Vagina (tissue), 2 donors: ENCODE measurements at regions not wholly inside any gene's neighbourhood (a gene's known extent, or its start where the extent isn't known, plus 50 kb on each side); places are given as distances from the start of the nearest gene placed in this dataset.

Experiments
- POLR2AphosphoS5 ChIP-seq, 2 donors: sonication (generic); formaldehyde crosslinking; IDR thresholded peaks; one replicate each; pipeline ENCODE4 v1.9.0; 2017; ENCODE audit warnings: antibody characterized with exemption in 2 of 2, mild to moderate bottlenecking in 2 of 2, low read depth in 1 of 2; ENCODE audit not compliant: insufficient read depth in 1 of 2
- TF ChIP-seq, protein P1 (sequence below), 3 experiments: fragments of 450-650 bp in 2 of 3; fragments of 200-600 bp in 1 of 3; sonication (generic) in 1 of 3; IDR thresholded peaks; one replicate each; pipeline ENCODE4 v1.5.1; 2017 to 2019; ENCODE audit warnings: antibody characterized with exemption in 3 of 3, mild to moderate bottlenecking in 2 of 3, moderate library complexity in 2 of 3

DNA sequence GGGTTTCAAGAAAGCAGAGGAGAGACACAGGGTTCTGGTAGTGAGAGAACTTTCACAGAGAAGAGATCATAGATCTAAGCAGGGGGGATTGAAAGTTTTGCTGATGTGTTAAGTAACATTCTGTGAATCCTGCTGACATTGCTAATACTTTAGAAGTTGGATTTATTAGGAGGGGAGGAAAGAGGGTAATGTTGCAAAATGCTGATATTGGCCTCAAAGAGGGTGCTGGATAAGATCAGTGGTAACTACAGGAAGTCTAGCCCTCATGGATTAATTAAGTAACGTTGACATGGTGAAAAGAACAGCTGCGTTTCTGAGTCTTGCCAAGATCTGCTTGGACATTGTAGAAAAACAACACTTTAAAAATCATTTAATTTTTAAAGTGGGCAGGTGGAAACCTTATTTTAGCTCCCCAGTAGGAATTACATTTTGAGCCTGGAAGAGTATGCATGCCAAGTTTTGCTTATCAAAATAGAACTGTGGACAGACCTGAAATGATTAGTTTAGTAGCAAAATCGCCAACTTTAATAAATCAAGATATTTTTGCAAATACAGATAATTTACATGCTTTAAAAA is 606.0 kb upstream of the HTR1E start:
- TF ChIP-seq, protein P1, sequence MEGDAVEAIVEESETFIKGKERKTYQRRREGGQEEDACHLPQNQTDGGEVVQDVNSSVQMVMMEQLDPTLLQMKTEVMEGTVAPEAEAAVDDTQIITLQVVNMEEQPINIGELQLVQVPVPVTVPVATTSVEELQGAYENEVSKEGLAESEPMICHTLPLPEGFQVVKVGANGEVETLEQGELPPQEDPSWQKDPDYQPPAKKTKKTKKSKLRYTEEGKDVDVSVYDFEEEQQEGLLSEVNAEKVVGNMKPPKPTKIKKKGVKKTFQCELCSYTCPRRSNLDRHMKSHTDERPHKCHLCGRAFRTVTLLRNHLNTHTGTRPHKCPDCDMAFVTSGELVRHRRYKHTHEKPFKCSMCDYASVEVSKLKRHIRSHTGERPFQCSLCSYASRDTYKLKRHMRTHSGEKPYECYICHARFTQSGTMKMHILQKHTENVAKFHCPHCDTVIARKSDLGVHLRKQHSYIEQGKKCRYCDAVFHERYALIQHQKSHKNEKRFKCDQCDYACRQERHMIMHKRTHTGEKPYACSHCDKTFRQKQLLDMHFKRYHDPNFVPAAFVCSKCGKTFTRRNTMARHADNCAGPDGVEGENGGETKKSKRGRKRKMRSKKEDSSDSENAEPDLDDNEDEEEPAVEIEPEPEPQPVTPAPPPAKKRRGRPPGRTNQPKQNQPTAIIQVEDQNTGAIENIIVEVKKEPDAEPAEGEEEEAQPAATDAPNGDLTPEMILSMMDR (IDR thresholded peaks at IDR 0.05): no peak
- TF ChIP-seq POLR2AphosphoS5 (IDR thresholded peaks at IDR 0.05; ENCODE audit: insufficient read depth in 1 of 2, low read depth in 1 of 2): no peak
